ENCODE measurements at regions not wholly inside any gene's neighbourhood (a gene's known extent, or its start where the extent isn't known, plus 50 kb on each side); places are given as distances from the start of the nearest gene placed in this dataset.

GRCh38 chr4:136442447-136442846 lies 1089.8 kb downstream of the PCDH18 start:
- Mint-ChIP-seq H3K9me3 (no peaks in the 10 kb centered on the region), H3K4me3 (no peak overlapping the region), H3K27ac (no peak overlapping the region), H3K4me1 (ENCODE audit: low read depth in 2 of 2) (no peaks in the 10 kb centered on the region), H3K36me3 (ENCODE audit: insufficient read depth) (no peaks in the 10 kb centered on the region), H3K27me3 (no peaks in the 10 kb centered on the region)
- ATAC-seq (replicated peaks) = no peak
- no peak for DNase-seq

GRCh38 chr4:136441629-136442282 lies 1090.5 kb downstream of the PCDH18 start:
- H3K27ac Mint-ChIP-seq = no peak overlapping the region
- DNase-seq (no peak), ATAC-seq (replicated peaks) (no peak)
- no peaks in the 10 kb centered on the region for H3K36me3 Mint-ChIP-seq (ENCODE audit: insufficient read depth)
- H3K4me3 Mint-ChIP-seq = no peak overlapping the region
- H3K27me3 Mint-ChIP-seq = no peaks in the 10 kb centered on the region
- no peaks in the 10 kb centered on the region for H3K4me1 Mint-ChIP-seq (ENCODE audit: low read depth in 2 of 2)
- H3K9me3 Mint-ChIP-seq = no peaks in the 10 kb centered on the region

GRCh38 chr4:136438645-136439044 lies 1093.6 kb downstream of the PCDH18 start:
- no peaks in the 10 kb centered on the region for H3K9me3 Mint-ChIP-seq
- no peaks in the 10 kb centered on the region for H3K36me3 Mint-ChIP-seq (ENCODE audit: insufficient read depth)
- no peak for DNase-seq
- no peaks in the 10 kb centered on the region for H3K4me1 Mint-ChIP-seq (ENCODE audit: low read depth in 2 of 2)
- H3K4me3 Mint-ChIP-seq = no peak overlapping the region
- no peak for ATAC-seq (replicated peaks)
- H3K27ac Mint-ChIP-seq = no peak overlapping the region
- no peaks in the 10 kb centered on the region for H3K27me3 Mint-ChIP-seq

- no peak overlapping the region for H3K4me3 Mint-ChIP-seq
- no peak overlapping the region for H3K27ac Mint-ChIP-seq
- no peak for ATAC-seq (replicated peaks)
- DNase-seq = no peak
- H3K27me3 Mint-ChIP-seq = no peaks in the 10 kb centered on the region
- H3K9me3 Mint-ChIP-seq = peaks cover 3 to 7% of the 10 kb centered on the region in 2 donors
- no peaks in the 10 kb centered on the region for H3K4me1 Mint-ChIP-seq (ENCODE audit: low read depth in 2 of 2)
- H3K36me3 Mint-ChIP-seq (ENCODE audit: insufficient read depth) = no peaks in the 10 kb centered on the region
Measured at GRCh38 chr4:136424052-136424451, 1108.2 kb downstream of the PCDH18 start.

GRCh38 chr4:136414981-136415380 lies 1117.3 kb downstream of the PCDH18 start:
- DNase-seq = no peak
- Mint-ChIP-seq H3K9me3 (no peaks in the 10 kb centered on the region), H3K36me3 (ENCODE audit: insufficient read depth) (no peaks in the 10 kb centered on the region), H3K27me3 (no peaks in the 10 kb centered on the region), H3K4me3 (no peak overlapping the region), H3K27ac (no peak overlapping the region), H3K4me1 (ENCODE audit: low read depth in 2 of 2) (no peaks in the 10 kb centered on the region)
- ATAC-seq (replicated peaks) = no peak

GRCh38 chr4:136412708-136413107 lies 1119.6 kb downstream of the PCDH18 start:
- Mint-ChIP-seq H3K27me3 (no peaks in the 10 kb centered on the region), H3K36me3 (ENCODE audit: insufficient read depth) (no peaks in the 10 kb centered on the region), H3K4me1 (ENCODE audit: low read depth in 2 of 2) (no peaks in the 10 kb centered on the region), H3K27ac (no peak overlapping the region), H3K4me3 (no peak overlapping the region), H3K9me3 (no peaks in the 10 kb centered on the region)
- no peak for DNase-seq
- no peak for ATAC-seq (replicated peaks)

- Mint-ChIP-seq H3K4me3 (no peak overlapping the region), H3K9me3 (peaks cover 2 to 4% of the 10 kb centered on the region in 2 donors), H3K27ac (no peak overlapping the region), H3K27me3 (no peaks in the 10 kb centered on the region), H3K4me1 (ENCODE audit: low read depth in 2 of 2) (no peaks in the 10 kb centered on the region), H3K36me3 (ENCODE audit: insufficient read depth) (no peaks in the 10 kb centered on the region)
- ATAC-seq (replicated peaks) (no peak), DNase-seq (no peak)
Measured at GRCh38 chr4:136400829-136401228, 1131.5 kb downstream of the PCDH18 start.

GRCh38 chr4:136395212-136395722 lies 1137.0 kb downstream of the PCDH18 start:
- H3K4me3 Mint-ChIP-seq = no peak overlapping the region

GRCh38 chr4:136392576-136392975 lies 1139.7 kb downstream of the PCDH18 start:
- Mint-ChIP-seq H3K36me3 (ENCODE audit: insufficient read depth) (peaks cover 3% of the 10 kb centered on the region), H3K27ac (no peak overlapping the region), H3K9me3 (peaks cover 0 to 5% of the 10 kb centered on the region in 2 donors), H3K4me1 (ENCODE audit: low read depth in 2 of 2) (no peaks in the 10 kb centered on the region), H3K4me3 (no peak overlapping the region), H3K27me3 (no peaks in the 10 kb centered on the region)
- no peak for DNase-seq
- no peak for ATAC-seq (replicated peaks)

More at GRCh38 chr4:136395212-136395722, 1137.0 kb downstream of the PCDH18 start:
- Mint-ChIP-seq H3K36me3 (ENCODE audit: insufficient read depth) (peaks cover 3% of the 10 kb centered on the region), H3K27ac (no peak overlapping the region), H3K9me3 (peaks cover 0 to 5% of the 10 kb centered on the region in 2 donors), H3K27me3 (no peaks in the 10 kb centered on the region), H3K4me1 (ENCODE audit: low read depth in 2 of 2) (no peaks in the 10 kb centered on the region)
- DNase-seq = no peak
- no peak for ATAC-seq (replicated peaks)

- H3K9me3 Mint-ChIP-seq = peaks cover 0 to 5% of the 10 kb centered on the region in 2 donors
- no peak overlapping the region for H3K4me3 Mint-ChIP-seq
- H3K27ac Mint-ChIP-seq = no peak overlapping the region
- H3K27me3 Mint-ChIP-seq = no peaks in the 10 kb centered on the region
- no peak for ATAC-seq (replicated peaks)
- no peak for DNase-seq
- H3K4me1 Mint-ChIP-seq (ENCODE audit: low read depth in 2 of 2) = no peaks in the 10 kb centered on the region
- peaks cover 3% of the 10 kb centered on the region for H3K36me3 Mint-ChIP-seq (ENCODE audit: insufficient read depth)
Measured at GRCh38 chr4:136390824-136391223, 1141.5 kb downstream of the PCDH18 start.

GRCh38 chr4:136383082-136383481 lies 1149.2 kb downstream of the PCDH18 start:
- DNase-seq = no peak
- H3K27ac Mint-ChIP-seq = no peak overlapping the region
- no peak for ATAC-seq (replicated peaks)
- H3K36me3 Mint-ChIP-seq (ENCODE audit: insufficient read depth) = no peaks in the 10 kb centered on the region
- H3K4me3 Mint-ChIP-seq = no peak overlapping the region
- peaks cover 0 to 2% of the 10 kb centered on the region in 2 donors for H3K9me3 Mint-ChIP-seq
- H3K27me3 Mint-ChIP-seq = no peaks in the 10 kb centered on the region
- H3K4me1 Mint-ChIP-seq (ENCODE audit: low read depth in 2 of 2) = no peaks in the 10 kb centered on the region

- no peaks in the 10 kb centered on the region for H3K36me3 Mint-ChIP-seq (ENCODE audit: insufficient read depth)
- no peak for ATAC-seq (replicated peaks)
- DNase-seq = no peak
- H3K9me3 Mint-ChIP-seq = no peaks in the 10 kb centered on the region
- H3K4me1 Mint-ChIP-seq (ENCODE audit: low read depth in 2 of 2) = no peaks in the 10 kb centered on the region
- H3K27me3 Mint-ChIP-seq = no peaks in the 10 kb centered on the region
- H3K27ac Mint-ChIP-seq = no peak overlapping the region
- H3K4me3 Mint-ChIP-seq = no peak overlapping the region
Measured at GRCh38 chr4:136371231-136371630, 1161.1 kb downstream of the PCDH18 start.

- ATAC-seq (replicated peaks) (no peak), DNase-seq (no peak)
- no peak overlapping the region for H3K4me3 Mint-ChIP-seq
- H3K27me3 Mint-ChIP-seq = no peaks in the 10 kb centered on the region
- H3K4me1 Mint-ChIP-seq (ENCODE audit: low read depth in 2 of 2) = no peaks in the 10 kb centered on the region
- no peaks in the 10 kb centered on the region for H3K36me3 Mint-ChIP-seq (ENCODE audit: insufficient read depth)
- peaks cover 2 to 12% of the 10 kb centered on the region in 2 donors for H3K9me3 Mint-ChIP-seq
- H3K27ac Mint-ChIP-seq = no peak overlapping the region
Measured at GRCh38 chr4:136369073-136369472, 1163.2 kb downstream of the PCDH18 start.

GRCh38 chr4:136357556-136357955 lies 1174.7 kb downstream of the PCDH18 start:
- DNase-seq = no peak
- Mint-ChIP-seq H3K4me3 (no peak overlapping the region), H3K27ac (no peak overlapping the region), H3K9me3 (peaks cover 0 to 3% of the 10 kb centered on the region in 2 donors), H3K4me1 (ENCODE audit: low read depth in 2 of 2) (no peaks in the 10 kb centered on the region), H3K27me3 (no peaks in the 10 kb centered on the region), H3K36me3 (ENCODE audit: insufficient read depth) (no peaks in the 10 kb centered on the region)
- ATAC-seq (replicated peaks) = no peak
